HAP-1 (cell line): ENCODE measurements at regions not wholly inside any gene's neighbourhood (a gene's known extent, or its start where the extent isn't known, plus 50 kb on each side); places are given as distances from the start of the nearest gene placed in this dataset.
A peak's percentile ranks its signal among the peaks of the same experiment; 100 is the strongest.

Experiments
- DNase-seq, 2 experiments: peaks; one replicate each; pipeline ENCODE4 v3.0.0-alpha.2; 2016 to 2020; ENCODE audit warnings: low spot score in 2 of 2
- H3K27me3 ChIP-seq: fragments of 250-450 bp; sonication (Bioruptor Pico); 2 replicates; pipeline ENCODE4 v1.5.1; 2020; ENCODE audit warnings: low read depth, mild to moderate bottlenecking, moderate library complexity
- H3K36me3 ChIP-seq: fragments of 250-450 bp; sonication (Bioruptor Pico); replicated peaks from 2 replicates; pipeline ENCODE4 v1.5.1; 2020; ENCODE audit warnings: mild to moderate bottlenecking
- H3K4me1 ChIP-seq: fragments of 250-450 bp; sonication (Bioruptor Pico); 2 replicates; pipeline ENCODE4 v1.5.1; 2020; ENCODE audit warnings: mild to moderate bottlenecking
- H3K4me3 ChIP-seq: fragments of 250-450 bp; sonication (Bioruptor Pico); 2 replicates; pipeline ENCODE4 v1.5.1; 2020; ENCODE audit warnings: mild to moderate bottlenecking, moderate library complexity
- H3K9me3 ChIP-seq: fragments of 250-450 bp; sonication (Bioruptor Pico); 2 replicates; pipeline ENCODE4 v1.5.1; 2020; ENCODE audit warnings: mild to moderate bottlenecking, moderate library complexity
- in situ Hi-C: fragments of 300-500 bp; cut with MboI; formaldehyde crosslinking; loops from 3 replicates; pipeline ENCODE4 v1.14.3; 2020; ENCODE audit warnings: low sequenced_read_pairs, inconsistent platforms, mixed read lengths

DNA sequence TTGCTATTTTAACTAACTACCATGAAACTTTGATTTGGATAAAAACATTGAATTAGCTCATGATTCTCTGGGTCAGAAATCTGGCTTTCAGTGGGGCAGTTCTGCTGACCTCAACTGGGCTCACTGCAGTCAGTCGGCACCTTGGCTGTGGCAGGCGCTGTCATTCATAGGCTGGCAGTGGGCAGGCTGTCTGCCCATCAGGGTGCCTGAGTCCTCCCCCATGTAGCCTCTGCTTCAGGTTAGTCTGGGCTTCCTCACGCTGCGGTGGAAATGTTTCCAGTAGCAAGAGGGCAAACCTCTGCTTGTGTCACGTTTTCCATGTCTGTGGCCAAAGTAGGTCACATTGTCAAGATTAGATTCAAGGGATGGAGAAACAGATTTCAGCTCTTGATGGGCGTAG lies 251.0 kb upstream of the TCF21 start:
- H3K9me3 ChIP-seq, result no peaks in the 10 kb centered on the region
- H3K4me1 ChIP-seq, result no peaks in the 10 kb centered on the region
- in situ Hi-C loops, result no loop called here
- no peak for DNase-seq
- no peak overlapping the region for H3K4me3 ChIP-seq
- no peaks in the 10 kb centered on the region for H3K36me3 ChIP-seq
- H3K27me3 ChIP-seq, result 0 out of 2 replicates have a peak, but pooled peaks cover 2% of the 10 kb centered on the region

DNA sequence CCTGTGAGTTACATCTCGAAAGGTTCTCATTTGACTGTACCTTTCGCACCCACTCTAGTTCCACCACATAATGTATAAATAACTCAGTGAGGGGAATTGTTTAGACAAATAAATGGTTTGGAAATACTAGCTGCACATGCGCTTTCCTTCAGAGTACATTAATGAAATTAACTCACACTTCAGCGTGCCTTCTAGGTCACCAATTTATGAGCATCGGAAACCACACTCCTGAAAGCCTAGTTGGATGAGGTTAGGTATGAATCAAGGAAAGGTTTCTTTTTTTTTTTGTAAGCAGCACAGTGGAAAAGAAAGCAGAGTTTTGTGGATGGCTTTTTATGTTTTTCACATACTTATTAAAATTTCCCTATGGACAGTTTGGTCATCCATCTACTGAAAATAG lies 247.8 kb upstream of the TCF21 start:
- DNase-seq, result no peak
- Histone ChIP-seq H3K36me3 (no peaks in the 10 kb centered on the region), H3K4me3 (no peak overlapping the region), H3K4me1 (no peaks in the 10 kb centered on the region), H3K9me3 (no peaks in the 10 kb centered on the region), H3K27me3 (no peaks in the 10 kb centered on the region)
- in situ Hi-C loops, result no loop called here

DNA sequence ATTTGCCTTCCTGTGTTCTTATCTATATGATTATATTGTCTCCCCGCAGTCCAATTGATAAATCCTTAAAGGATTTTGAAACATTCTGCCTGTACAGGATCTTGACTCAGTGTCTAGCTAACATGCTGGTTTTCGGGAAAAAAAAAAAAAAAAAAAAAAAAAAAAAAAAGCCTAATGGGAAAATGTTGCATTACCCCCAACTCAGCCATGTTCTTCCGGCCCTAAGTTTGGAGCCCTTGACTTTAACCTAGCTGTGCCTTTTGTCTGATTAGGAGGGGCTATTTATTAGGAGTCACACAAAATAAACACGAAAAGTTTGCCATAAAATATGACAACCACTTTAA lies 244.4 kb upstream of the TCF21 start:
- DNase-seq, result no peak
- H3K4me1 ChIP-seq, result no peaks in the 10 kb centered on the region
- no peaks in the 10 kb centered on the region for H3K9me3 ChIP-seq
- in situ Hi-C loops, result no loop called here
- no peaks in the 10 kb centered on the region for H3K27me3 ChIP-seq
- no peak overlapping the region for H3K4me3 ChIP-seq
- no peaks in the 10 kb centered on the region for H3K36me3 ChIP-seq

DNA sequence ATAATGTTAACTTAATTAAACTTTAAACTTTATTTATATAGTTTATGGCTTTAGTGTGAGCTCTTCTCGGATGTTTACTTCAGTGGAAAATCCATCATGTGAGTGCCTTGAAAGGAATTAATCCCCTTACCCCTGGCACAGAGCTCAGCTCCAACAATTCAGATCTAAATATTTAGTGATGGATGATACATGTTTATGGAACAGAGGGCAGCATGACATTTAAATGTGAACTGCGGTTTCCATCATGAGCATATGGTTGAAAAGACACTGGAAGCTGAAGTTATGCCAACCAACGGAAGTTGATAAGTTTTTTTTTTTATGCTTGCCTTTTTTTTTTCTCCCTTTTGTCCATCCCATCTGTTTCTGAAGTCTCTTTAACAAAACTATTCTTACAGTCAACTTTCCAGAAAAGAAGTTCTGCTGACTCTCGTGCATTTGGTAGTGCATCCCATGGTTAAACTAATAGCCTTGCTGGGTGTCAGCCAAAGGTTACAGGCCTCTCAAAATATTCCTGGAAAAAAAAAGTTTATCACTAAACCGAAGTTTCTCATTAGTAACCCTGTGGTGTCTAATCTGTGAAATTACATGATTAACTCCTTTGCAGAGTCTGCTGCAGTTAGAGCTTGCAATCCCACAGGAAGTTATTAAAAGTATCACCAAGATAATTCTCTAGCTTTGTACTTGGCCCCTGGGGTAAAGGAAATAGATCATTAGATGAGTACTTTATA lies 243.9 kb upstream of the TCF21 start:
- Histone ChIP-seq H3K36me3 (no peaks in the 10 kb centered on the region), H3K27me3 (no peaks in the 10 kb centered on the region), H3K4me1 (no peaks in the 10 kb centered on the region), H3K9me3 (no peaks in the 10 kb centered on the region), H3K4me3 (no peak overlapping the region)
- in situ Hi-C loops, result no loop called here
- DNase-seq, result no peak

GRCh38 chr6:133645966-133646740 lies 242.8 kb upstream of the TCF21 start:
- H3K36me3 ChIP-seq, result no peaks in the 10 kb centered on the region
- in situ Hi-C loops, result no loop called here
- no peak for DNase-seq
- H3K4me1 ChIP-seq, result no peaks in the 10 kb centered on the region
- no peak overlapping the region for H3K4me3 ChIP-seq
- H3K27me3 ChIP-seq, result no peaks in the 10 kb centered on the region
- H3K9me3 ChIP-seq, result no peaks in the 10 kb centered on the region

- in situ Hi-C loops, result no loop called here
- H3K4me1 ChIP-seq, result no peaks in the 10 kb centered on the region
- H3K4me3 ChIP-seq, result no peak overlapping the region
- no peaks in the 10 kb centered on the region for H3K9me3 ChIP-seq
- H3K27me3 ChIP-seq, result no peaks in the 10 kb centered on the region
- no peaks in the 10 kb centered on the region for H3K36me3 ChIP-seq
- DNase-seq, result no peak
Observed at GRCh38 chr6:133648581-133648980, 240.3 kb upstream of the TCF21 start.

GRCh38 chr6:133671376-133671775 lies 217.5 kb upstream of the TCF21 start:
- no peaks in the 10 kb centered on the region for H3K36me3 ChIP-seq
- no peak overlapping the region for H3K4me3 ChIP-seq
- no peaks in the 10 kb centered on the region for H3K4me1 ChIP-seq
- no peak for DNase-seq
- H3K27me3 ChIP-seq, result peaks cover 2% of the 10 kb centered on the region; the same call in 1 of the 2 replicates
- H3K9me3 ChIP-seq, result no peaks in the 10 kb centered on the region
- in situ Hi-C loops, result no loop called here

GRCh38 chr6:133673056-133673455 lies 215.9 kb upstream of the TCF21 start:
- Histone ChIP-seq H3K9me3 (no peaks in the 10 kb centered on the region), H3K36me3 (no peaks in the 10 kb centered on the region), H3K4me1 (no peaks in the 10 kb centered on the region), H3K27me3 (peaks cover 2% of the 10 kb centered on the region; the same call in 1 of the 2 replicates), H3K4me3 (no peak overlapping the region)
- DNase-seq, result no peak
- in situ Hi-C loops, result no loop called here

GRCh38 chr6:133674661-133675060 lies 214.3 kb upstream of the TCF21 start:
- DNase-seq, result no peak
- H3K9me3 ChIP-seq, result no peaks in the 10 kb centered on the region
- H3K4me3 ChIP-seq, result no peak overlapping the region
- H3K36me3 ChIP-seq, result no peaks in the 10 kb centered on the region
- in situ Hi-C loops, result no loop called here
- peaks cover 2% of the 10 kb centered on the region; the same call in 1 of the 2 replicates for H3K27me3 ChIP-seq
- H3K4me1 ChIP-seq, result peaks cover 4% of the 10 kb centered on the region; the same call in 1 of the 2 replicates

- H3K36me3 ChIP-seq, result no peaks in the 10 kb centered on the region
- H3K27me3 ChIP-seq, result peaks cover 2% of the 10 kb centered on the region; the same call in 1 of the 2 replicates
- in situ Hi-C loops, result no loop called here
- H3K9me3 ChIP-seq, result no peaks in the 10 kb centered on the region
- no peak overlapping the region for H3K4me3 ChIP-seq
- H3K4me1 ChIP-seq, result peaks cover 13% of the 10 kb centered on the region
- no peak for DNase-seq
Observed at GRCh38 chr6:133680994-133681393, 207.9 kb upstream of the TCF21 start.

GRCh38 chr6:133681891-133682290 lies 207.0 kb upstream of the TCF21 start:
- H3K4me1 ChIP-seq, result peaks cover 13% of the 10 kb centered on the region
- H3K36me3 ChIP-seq, result no peaks in the 10 kb centered on the region
- H3K27me3 ChIP-seq, result peaks cover 2% of the 10 kb centered on the region; the same call in 1 of the 2 replicates
- in situ Hi-C loops, result no loop called here
- no peak overlapping the region for H3K4me3 ChIP-seq
- peak; percentile 44 to 80 for DNase-seq
- no peaks in the 10 kb centered on the region for H3K9me3 ChIP-seq

DNA sequence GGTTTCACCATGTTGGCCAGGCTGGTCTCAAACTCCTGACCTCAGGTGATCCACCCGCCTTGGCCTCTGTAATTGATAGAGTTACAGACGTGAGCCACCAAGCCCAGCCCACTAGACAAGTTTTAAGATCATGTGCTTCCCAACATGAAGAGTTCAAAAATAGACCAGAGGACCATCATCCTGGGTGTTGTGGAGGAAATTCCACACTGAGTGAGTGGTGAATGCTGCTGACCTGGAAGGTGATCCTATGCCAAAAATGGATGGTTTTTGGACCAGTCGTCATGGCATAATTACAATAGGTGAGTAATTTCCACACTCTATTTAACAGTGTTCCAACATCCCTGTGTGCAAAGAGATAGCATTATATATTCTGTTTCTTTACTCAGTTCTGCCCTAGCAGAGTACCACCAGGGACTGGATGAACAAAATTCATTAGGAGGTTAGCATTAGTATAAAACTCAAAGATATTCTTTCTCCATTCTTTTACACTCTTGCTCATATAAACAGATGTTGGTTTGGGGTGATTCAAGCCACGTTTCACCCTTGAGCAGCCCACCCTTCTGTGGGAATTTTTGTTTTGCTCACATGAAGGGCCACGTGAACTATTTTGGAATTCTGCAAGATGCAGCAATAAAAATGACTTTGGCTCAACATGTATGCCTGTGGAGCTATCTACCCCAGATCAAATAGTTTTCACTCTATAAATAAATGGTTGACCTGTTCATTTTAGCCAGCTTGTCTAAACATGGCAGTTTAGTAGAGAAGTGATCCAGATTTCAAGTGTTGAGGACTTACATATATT lies 206.2 kb upstream of the TCF21 start:
- no peak for DNase-seq
- in situ Hi-C loops, result no loop called here
- H3K4me3 ChIP-seq, result no peak overlapping the region

GRCh38 chr6:133683308-133683580 lies 205.7 kb upstream of the TCF21 start:
- no peak for DNase-seq
- H3K4me3 ChIP-seq, result no peak overlapping the region
- H3K4me1 ChIP-seq, result peaks cover 13% of the 10 kb centered on the region
- H3K9me3 ChIP-seq, result no peaks in the 10 kb centered on the region
- in situ Hi-C loops, result no loop called here
- H3K27me3 ChIP-seq, result peaks cover 2% of the 10 kb centered on the region; the same call in 1 of the 2 replicates
- no peaks in the 10 kb centered on the region for H3K36me3 ChIP-seq

More for the DNA sequence above, 206.2 kb upstream of the TCF21 start:
- no peaks in the 10 kb centered on the region for H3K36me3 ChIP-seq
- peaks cover 13% of the 10 kb centered on the region for H3K4me1 ChIP-seq
- H3K27me3 ChIP-seq, result peaks cover 2% of the 10 kb centered on the region; the same call in 1 of the 2 replicates
- no peaks in the 10 kb centered on the region for H3K9me3 ChIP-seq

GRCh38 chr6:133683606-133684005 lies 205.3 kb upstream of the TCF21 start:
- no peaks in the 10 kb centered on the region for H3K36me3 ChIP-seq
- in situ Hi-C loops, result no loop called here
- peaks cover 2% of the 10 kb centered on the region; the same call in 1 of the 2 replicates for H3K27me3 ChIP-seq
- no peak for DNase-seq
- no peaks in the 10 kb centered on the region for H3K9me3 ChIP-seq
- H3K4me3 ChIP-seq, result no peak overlapping the region
- peaks cover 13% of the 10 kb centered on the region for H3K4me1 ChIP-seq
